Mammary epithelial cell (primary cell): ENCODE measurements at regions not wholly inside any gene's neighbourhood (a gene's known extent, or its start where the extent isn't known, plus 50 kb on each side); places are given as distances from the start of the nearest gene placed in this dataset.

Experiments
- EZH2 ChIP-seq: IDR thresholded peaks from 2 replicates; pipeline ENCODE4 v1.6.1; 2012; ENCODE audit warnings: low read length, inconsistent platforms, borderline replicate concordance
- TF ChIP-seq, protein P1 (sequence below), 2 donors: IDR thresholded peaks in 1 of 2; conservative IDR thresholded peaks in 1 of 2; 2 replicates each; pipeline ENCODE4 v1.5.1; 2011 to 2012; ENCODE audit warnings: inconsistent platforms in 2 of 2, low read length in 2 of 2, mild to moderate bottlenecking in 2 of 2, control low read depth in 1 of 2, low read depth in 1 of 2; ENCODE audit not compliant: insufficient read depth in 1 of 2; ENCODE audit errors: extremely low read depth in 1 of 2

DNA sequence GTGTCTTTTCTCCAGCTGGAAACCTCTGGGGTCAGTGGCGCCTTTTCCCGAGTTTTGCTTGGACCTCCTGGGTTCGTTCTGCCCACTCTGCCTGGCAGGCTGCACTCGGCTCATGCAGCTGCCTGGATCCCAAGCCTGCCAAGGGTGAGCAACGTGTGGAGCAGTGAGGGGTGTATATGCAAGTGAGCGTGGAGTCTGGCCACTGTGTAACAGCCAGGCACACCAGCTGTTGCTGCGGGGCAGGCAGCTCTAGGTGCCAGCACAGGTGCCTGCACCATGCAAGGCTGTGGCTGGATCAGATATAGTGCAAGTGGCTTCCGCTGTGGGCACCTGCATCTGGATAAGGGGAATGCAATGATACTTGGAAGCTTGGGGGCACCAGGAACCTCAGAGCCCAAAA, 699.4 kb downstream of the SLITRK1 start:
- TF ChIP-seq, protein P1, sequence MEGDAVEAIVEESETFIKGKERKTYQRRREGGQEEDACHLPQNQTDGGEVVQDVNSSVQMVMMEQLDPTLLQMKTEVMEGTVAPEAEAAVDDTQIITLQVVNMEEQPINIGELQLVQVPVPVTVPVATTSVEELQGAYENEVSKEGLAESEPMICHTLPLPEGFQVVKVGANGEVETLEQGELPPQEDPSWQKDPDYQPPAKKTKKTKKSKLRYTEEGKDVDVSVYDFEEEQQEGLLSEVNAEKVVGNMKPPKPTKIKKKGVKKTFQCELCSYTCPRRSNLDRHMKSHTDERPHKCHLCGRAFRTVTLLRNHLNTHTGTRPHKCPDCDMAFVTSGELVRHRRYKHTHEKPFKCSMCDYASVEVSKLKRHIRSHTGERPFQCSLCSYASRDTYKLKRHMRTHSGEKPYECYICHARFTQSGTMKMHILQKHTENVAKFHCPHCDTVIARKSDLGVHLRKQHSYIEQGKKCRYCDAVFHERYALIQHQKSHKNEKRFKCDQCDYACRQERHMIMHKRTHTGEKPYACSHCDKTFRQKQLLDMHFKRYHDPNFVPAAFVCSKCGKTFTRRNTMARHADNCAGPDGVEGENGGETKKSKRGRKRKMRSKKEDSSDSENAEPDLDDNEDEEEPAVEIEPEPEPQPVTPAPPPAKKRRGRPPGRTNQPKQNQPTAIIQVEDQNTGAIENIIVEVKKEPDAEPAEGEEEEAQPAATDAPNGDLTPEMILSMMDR (conservative IDR thresholded peaks at IDR 0.05 in 1 of 2, IDR thresholded peaks at IDR 0.05 in 1 of 2; ENCODE audit: extremely low read depth in 1 of 2, insufficient read depth in 1 of 2, low read depth in 1 of 2, low read length in 2 of 2), result no peak
- no peak for TF ChIP-seq EZH2
